Activated T-cell treated with anti-CD3 and anti-CD28 coated beads for 4 hours (primary cell): ENCODE measurements at regions not wholly inside any gene's neighbourhood (a gene's known extent, or its start where the extent isn't known, plus 50 kb on each side); places are given as distances from the start of the nearest gene placed in this dataset.

Experiments
- DNase-seq: peaks from one replicate; pipeline ENCODE4 v3.0.0-alpha.2; 2020

DNA sequence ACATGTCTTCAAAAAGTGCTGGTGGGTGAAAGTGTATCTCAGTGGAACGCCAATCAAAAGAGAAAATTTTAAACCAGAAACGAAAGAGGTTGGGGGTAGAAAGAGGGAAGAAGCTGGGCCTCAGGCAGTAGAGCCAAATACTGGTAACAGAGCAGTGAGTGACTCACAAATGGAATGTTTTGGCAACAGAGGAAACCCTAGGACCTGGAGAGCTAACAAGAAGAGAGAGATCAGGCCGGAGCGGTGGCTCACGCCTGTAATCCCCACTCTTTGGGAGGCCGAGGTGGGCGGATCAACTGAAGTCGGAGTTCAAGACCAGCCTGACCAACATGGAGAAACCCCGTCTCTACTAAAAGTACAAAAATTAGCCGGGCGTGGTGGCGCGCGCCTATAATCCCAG is 450.8 kb upstream of the NAALADL2 start:
- no peak for DNase-seq

DNA sequence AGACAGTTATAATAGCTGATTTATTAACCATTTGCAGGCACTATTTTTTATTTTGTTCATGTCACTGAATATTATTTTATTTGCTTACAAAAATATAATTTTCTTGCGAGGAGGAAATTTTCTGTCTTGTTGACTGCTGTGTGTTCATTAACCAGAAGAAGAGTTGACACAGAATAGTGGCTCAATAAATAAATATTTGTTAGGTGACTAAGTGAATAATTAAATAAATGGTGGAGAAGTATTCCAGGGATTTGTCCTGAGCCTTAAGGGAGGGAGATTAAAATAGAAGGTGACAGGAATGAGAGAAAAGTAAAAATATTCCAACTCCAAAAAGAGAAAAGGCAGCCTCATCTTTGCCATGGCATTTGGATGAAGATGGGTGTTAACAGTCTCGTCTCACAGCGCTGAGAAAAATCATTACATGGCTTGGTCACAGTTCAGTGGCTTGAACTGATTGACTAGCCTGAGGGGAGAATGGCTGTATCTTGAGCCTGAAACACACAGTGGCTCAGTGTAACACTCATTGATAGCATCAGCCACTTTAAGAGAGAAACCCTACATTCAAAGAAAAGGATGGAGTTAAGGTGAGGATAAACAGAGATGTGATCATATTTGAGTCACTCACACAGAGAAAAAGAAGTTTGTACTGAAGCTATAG is 449.9 kb upstream of the NAALADL2 start:
- no peak for DNase-seq

- DNase-seq = no peak
These were observed 445.8 kb upstream of the NAALADL2 start for GRCh38 chr3:174413062-174413912.

GRCh38 chr3:174414902-174415301 is 444.2 kb upstream of the NAALADL2 start:
- no peak for DNase-seq

DNA sequence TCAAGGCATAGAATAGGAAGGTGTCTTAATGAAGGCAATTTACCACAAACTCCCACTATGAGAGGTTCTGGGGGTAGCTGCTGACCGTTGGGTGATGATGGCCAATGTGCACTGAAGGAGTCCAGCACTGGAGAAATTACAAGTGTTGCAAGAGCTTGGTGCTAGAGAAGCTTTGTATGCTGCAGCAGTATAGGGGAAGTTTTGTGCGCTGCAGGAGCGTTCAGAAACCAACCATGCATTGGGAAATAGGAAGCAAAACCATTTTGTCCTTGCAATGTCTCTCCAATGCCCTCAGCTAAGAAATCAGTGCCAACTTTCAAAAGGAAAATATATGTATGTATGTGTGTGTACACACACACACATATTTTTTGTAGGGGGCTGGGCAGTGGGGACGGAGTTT is 441.6 kb upstream of the NAALADL2 start:
- DNase-seq = no peak

DNA sequence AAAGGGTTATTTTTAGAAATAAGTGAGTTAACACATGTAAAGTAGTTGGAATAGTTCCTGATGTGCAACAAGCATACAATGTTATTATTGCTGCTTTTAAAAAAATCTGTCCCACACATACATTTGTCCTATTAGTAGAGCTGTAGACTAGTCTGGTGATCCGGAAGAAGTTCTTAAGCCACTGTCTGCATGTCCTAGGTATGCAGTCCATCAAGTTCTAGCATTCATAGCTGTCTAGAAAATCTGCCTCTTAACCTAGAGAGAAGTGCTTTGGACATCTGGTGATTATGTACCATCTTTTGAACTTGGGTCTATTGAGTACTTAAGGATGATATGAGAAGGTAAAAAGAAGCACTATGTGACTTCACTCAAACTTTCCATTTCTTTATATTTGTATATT is 439.9 kb upstream of the NAALADL2 start:
- DNase-seq = no peak

DNA sequence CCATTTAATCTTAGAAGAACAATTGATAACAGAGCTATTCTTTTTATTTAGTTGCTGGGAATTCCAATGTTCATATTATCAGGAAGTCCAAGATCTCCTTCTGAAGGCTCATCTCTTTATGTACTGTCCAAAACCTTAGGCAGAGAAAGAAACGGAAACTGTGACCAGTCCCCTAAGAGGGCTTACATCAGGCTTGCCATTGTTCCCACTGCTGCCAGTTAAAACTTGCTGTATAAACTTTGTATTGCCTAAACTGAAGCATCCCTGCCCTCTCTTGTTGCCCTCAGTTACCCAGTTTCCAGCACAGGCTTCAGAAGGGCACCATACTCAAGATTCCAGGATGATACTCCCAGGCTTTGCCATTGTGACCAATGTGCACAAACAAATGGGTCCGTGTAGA is 435.2 kb upstream of the NAALADL2 start:
- DNase-seq = no peak

GRCh38 chr3:174424656-174425055 is 434.5 kb upstream of the NAALADL2 start:
- DNase-seq = no peak

- no peak for DNase-seq
These were observed 433.7 kb upstream of the NAALADL2 start for GRCh38 chr3:174425422-174425821.

DNA sequence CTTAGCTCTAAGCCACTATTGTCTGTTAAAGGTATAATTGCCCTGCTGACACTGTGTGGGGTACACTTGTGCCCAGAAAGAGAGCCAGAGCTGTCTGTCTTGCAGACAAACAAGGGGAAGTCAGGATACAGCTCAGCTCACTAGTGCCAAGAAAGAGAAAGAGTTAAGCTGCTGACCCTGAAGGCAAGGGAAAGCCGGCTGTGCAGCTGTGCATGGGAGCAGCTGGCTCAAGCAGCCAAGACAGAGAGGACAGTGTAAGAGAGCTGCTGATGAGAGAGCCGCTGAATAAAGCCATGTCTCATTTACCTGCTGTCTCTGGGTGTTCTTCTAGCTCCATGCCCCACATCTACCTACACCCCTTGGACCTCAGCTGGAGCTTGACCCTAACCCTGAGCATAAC is 428.1 kb upstream of the NAALADL2 start:
- DNase-seq = no peak

DNA sequence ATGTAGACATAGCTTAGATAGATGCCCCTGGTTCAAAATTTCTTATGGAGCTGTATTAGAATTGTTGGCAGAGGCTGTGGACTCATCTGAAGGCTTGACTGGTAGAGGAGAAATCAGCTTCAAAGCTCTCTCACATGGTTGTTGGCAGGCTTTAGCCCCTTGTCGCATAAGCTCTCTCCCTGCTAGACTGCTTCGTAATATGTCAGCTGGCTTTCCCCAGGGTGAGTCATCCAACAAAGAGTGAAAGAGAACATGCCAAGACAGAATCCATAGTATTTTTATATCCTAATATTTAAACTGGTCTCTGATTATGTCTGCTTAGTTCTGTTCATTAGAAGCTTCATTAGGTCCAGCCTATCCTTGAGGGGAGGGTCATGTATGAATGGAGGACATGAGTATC is 427.4 kb upstream of the NAALADL2 start:
- no peak for DNase-seq

- DNase-seq = no peak
These were observed 422.8 kb upstream of the NAALADL2 start for GRCh38 chr3:174436367-174436766.

DNA sequence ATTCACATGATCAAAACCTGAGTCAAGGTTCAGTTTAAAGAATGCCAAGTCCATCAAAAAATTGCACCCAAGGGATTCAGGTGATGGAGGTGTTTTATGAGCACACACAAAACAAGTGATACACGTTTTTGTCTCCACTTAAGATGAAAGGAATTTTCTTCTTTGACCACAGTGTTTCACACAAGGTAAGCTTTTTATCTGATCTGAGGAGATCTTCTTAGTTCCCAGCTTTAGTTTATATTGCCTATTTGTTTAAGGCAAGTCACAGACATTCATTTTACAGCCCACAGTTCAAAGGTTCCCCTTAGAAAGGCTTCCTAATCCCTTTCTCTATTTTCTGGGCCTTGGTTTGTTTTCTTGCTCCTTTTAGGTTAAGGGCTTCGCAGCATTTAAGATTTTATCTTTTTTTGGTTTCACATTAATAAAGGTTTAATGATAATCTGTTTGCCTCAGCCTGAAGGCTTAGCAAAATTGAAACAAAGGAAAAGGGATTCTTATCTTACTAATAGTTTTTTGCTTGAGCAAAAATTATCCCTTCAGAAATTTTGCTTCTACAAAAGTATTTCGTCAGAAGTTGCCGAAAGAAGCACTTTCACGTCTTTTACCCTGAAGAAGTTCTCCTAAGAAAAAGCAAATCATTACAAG is 420.5 kb upstream of the NAALADL2 start:
- no peak for DNase-seq

DNA sequence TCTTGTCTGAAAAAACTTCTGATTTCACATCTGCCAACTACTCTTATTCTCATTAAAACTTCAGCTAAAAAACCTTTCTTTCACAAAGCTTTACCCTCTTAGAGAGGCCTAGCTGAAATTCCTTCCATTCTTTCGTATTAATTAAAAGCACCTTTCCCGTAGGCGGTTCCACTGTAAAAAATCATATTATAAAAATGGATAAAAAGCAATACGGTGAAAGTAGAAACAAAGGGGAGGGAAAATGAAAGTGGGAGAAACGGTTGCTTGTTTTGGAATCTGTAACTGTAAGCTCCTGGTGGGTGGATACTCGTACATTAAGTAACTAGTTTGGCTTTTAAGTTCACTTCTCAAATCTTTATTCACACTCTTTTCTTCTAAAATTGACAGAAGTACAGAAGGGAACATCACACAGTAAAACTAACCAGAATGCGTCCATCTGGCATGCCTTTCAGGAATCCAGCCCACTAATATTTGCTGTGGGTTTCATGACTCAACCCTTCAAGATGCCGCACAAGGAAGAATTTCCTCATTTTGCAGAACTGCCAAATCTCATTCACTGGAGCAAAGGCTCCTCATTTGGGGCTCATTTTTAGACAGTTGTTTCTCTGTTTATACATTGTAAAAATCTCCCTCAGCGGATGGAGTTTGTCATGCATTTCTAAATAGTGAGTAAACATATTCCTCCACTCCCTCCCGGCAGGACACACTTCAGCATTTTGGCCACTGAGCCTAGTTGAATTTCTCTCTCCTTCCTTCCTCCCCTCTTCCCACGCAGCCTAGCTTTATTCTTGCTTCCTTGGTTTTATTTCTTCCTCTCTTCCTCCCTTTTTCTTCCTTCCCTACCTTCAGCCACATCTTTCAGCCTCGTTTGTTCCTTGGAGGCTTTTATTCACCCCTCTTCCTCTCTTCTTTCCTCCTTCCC is 419.5 kb upstream of the NAALADL2 start:
- no peak for DNase-seq

- no peak for DNase-seq
These were observed 418.9 kb upstream of the NAALADL2 start for GRCh38 chr3:174440253-174440701.

DNA sequence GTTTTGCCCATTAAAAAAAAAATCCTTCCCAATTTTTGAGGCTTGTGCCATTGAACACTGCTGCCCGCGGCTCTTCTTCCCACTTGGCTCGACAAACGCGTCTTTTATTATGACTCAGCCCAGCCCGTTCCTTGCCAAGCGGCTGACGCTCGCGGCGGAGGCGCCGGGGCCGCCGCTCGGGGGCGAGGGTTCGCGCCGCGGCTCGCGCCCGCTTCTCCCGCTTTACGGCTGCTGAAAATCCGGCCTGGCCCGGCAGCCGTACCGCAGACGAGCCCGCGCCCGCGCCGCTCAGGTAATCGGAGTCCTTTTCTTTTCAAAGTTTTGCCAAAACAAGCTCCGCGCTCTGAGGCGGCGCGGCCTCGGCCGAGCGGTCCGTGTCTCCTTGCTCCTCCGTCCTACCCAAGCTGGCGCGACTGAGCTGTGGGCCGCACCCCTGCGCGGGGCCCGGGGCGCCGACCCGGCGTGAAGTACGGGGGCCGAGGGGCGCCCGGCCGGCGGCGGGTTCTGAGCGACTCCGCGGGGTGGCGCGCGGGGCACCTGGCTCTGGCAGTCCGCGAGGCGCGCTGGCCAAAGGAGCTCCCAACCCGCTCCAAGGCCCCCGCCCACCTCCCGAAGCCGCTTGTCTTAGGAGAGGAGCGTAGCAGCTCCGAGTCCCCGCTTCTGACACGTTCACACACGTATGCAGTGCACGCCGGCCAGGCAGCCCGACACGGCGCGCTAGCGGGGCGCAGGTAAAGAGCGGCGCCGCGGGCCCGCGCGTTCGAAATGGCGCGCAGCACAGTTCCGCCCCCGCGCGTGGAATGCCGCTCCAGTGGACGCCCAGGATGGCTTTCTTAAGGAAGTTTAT is 418.2 kb upstream of the NAALADL2 start:
- peak; percentile 10 for DNase-seq

GRCh38 chr3:174441588-174442301 is 417.4 kb upstream of the NAALADL2 start:
- DNase-seq = no peak

DNA sequence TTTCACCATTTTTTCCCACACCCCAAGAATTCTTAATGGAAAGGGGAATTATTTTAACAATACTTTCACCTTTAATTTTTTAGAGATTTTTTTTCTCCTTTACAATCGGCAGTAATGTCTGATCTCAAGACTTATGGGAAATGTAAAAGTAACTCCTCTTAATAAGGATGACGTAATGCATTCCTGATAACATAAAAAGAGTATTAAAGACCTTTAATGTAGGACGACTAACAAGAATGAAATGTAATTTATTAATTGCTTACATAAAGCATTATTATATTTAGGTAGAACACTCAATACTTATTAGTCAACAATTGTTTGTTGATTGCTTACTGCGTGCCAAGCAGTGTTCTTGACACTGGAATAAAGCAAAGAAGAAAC is 416.8 kb upstream of the NAALADL2 start:
- DNase-seq = no peak

GRCh38 chr3:174444391-174444790 is 414.7 kb upstream of the NAALADL2 start:
- DNase-seq = no peak

- DNase-seq = no peak
These were observed 401.4 kb upstream of the NAALADL2 start for GRCh38 chr3:174457758-174458157.

DNA sequence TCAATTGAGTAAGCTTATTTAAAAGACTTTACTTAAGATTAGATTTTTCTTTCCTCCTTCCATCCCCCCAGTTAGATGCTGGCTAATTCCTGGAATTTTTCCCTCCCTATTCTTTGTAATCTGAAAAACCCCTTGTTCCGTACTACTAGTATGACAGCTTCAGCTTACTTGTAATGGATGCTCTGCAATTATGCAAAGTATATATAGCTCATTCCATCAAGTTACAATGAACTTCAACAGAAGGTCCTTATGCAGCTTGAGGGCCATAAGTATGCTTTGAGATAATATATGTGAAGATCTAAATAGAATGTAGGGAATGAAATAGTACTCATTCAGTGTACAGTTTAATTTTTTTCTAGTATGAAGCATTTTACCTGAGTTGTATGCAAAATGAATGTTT is 398.3 kb upstream of the NAALADL2 start:
- DNase-seq = no peak
